Esophagus muscularis mucosa (tissue), 4 donors: ENCODE measurements at regions not wholly inside any gene's neighbourhood (a gene's known extent, or its start where the extent isn't known, plus 50 kb on each side); places are given as distances from the start of the nearest gene placed in this dataset.

ENCODE experiments used
- CTCF ChIP-seq, 3 experiments: fragments of 200-600 bp in 2 of 3; fragments of 450-650 bp in 1 of 3; sonication (generic) in 2 of 3; IDR thresholded peaks; one replicate each; pipeline ENCODE4 v1.5.1; 2017 to 2019; ENCODE audit warnings: antibody characterized with exemption in 3 of 3, mild to moderate bottlenecking in 2 of 3, moderate library complexity in 1 of 3
- EP300 ChIP-seq: sonication (generic); formaldehyde crosslinking; IDR thresholded peaks from one replicate; pipeline ENCODE4 v1.6.1; 2017; ENCODE audit warnings: antibody characterized with exemption
- POLR2A ChIP-seq: fragments of 450-650 bp; IDR thresholded peaks from one replicate; pipeline ENCODE4 v1.6.1; 2017; ENCODE audit warnings: antibody characterized with exemption, moderate library complexity, mild to moderate bottlenecking, low read depth
- POLR2AphosphoS5 ChIP-seq, 2 donors: sonication (generic); formaldehyde crosslinking; IDR thresholded peaks; one replicate each; pipeline ENCODE4 v1.6.1; 2017; ENCODE audit warnings: antibody characterized with exemption in 2 of 2

- no peak for TF ChIP-seq POLR2AphosphoS5 (IDR thresholded peaks at IDR 0.05)
- no peak for TF ChIP-seq CTCF (IDR thresholded peaks at IDR 0.05)
- no peak for TF ChIP-seq EP300
- TF ChIP-seq POLR2A: no peak
Observed at GRCh38 chr11:96540875-96541274, 151.1 kb downstream of the JRKL start.
